ENCODE measurements at regions not wholly inside any gene's neighbourhood (a gene's known extent, or its start where the extent isn't known, plus 50 kb on each side); places are given as distances from the start of the nearest gene placed in this dataset.

- TF ChIP-seq EHMT2 (IDR thresholded peaks at IDR 0.05) (no peak), EZH2 (IDR thresholded peaks at IDR 0.05; ENCODE audit: borderline replicate concordance, low read depth, low read length) (no peak), POLR2A (conservative IDR thresholded peaks at IDR 0.05) (no peak), STAT5B (CRISPR knock-in tag; IDR thresholded peaks at IDR 0.05) (no peak), HIVEP1 (CRISPR knock-in tag; IDR thresholded peaks at IDR 0.05) (no peak), CTCF (IDR thresholded peaks at IDR 0.05 in 2 of 3, conservative IDR thresholded peaks at IDR 0.05 in 1 of 3; ENCODE audit: insufficient read depth in 2 of 3, low read depth in 1 of 3, low read length in 3 of 3) (no peak), ZNF263 (CRISPR knock-in tag; IDR thresholded peaks at IDR 0.05; ENCODE audit: borderline replicate concordance) (no peak), NCOA2 (IDR thresholded peaks at IDR 0.05; ENCODE audit: partially characterized antibody in 2 of 2) (no peak), ZNF274 (IDR thresholded peaks at IDR 0.05; ENCODE audit: borderline replicate concordance, low read depth, low read length) (no peak), POLR2AphosphoS5 (IDR thresholded peaks at IDR 0.05; ENCODE audit: control insufficient read depth, insufficient read depth, low read depth, low read length) (no peak), AFF4 (CRISPR knock-in tag; IDR thresholded peaks at IDR 0.05) (no peak)
Observed at GRCh38 chr16:52742052-52742451, 195.1 kb upstream of the TOX3 start.
